22Rv1 (cell line): ENCODE measurements at regions not wholly inside any gene's neighbourhood (a gene's known extent, or its start where the extent isn't known, plus 50 kb on each side); places are given as distances from the start of the nearest gene placed in this dataset.
"Not testable (repeated sequence)": the region's sequence is repeated elsewhere in the genome, so short reads cannot be mapped to it uniquely, and the experiment has no call there.

ENCODE experiments used
- H3K27ac ChIP-seq: fragments of 450-650 bp; 2 replicates; pipeline ENCODE4 v1.5.1; 2017
- ZFX ChIP-seq: fragments of 450-650 bp; IDR thresholded peaks from 2 replicates; pipeline ENCODE4 v1.6.1; 2017; ENCODE audit warnings: antibody characterized with exemption, borderline replicate concordance
- TF ChIP-seq, protein P1 (sequence below): fragments of 450-650 bp; IDR thresholded peaks from 2 replicates; pipeline ENCODE4 v1.5.1; 2017; ENCODE audit warnings: mild to moderate bottlenecking

DNA sequence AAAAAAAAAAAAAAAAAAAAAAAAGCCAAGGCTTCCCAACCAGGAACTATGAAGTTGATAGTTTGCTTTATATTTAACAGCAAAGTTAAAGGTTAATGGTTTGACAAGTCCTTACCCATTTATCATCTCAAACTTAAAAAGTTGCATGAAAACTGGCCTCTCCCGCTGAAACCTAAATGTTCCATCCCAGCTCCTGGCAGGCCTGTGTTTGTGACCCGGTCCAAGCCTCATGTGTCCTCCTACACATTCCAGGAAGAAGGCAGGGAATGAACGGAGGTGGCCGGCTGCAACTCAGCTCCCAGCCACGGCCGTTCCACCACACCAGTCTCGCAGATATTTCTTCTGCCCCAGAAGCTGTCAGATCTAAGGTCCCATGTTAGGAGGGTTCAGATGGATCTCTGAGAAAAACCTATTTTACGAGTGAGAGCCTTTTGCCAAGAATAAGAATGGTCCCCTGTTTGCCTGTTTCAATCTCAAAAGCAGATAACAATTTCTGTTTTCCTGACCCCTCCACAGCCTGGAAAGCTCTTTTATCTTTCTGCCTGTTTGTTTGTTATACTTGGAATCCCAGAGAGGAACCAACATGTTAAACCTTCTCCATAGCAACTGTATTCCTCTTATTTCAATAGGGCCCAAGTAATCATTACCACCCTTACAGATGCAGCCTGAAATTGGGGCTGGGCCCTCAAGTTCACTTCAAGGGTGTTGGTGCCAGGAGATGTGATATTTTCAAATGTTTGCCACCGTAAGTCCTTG, 56.5 kb downstream of the KCTD12 start:
- no peak for TF ChIP-seq ZFX
- TF ChIP-seq, protein P1, sequence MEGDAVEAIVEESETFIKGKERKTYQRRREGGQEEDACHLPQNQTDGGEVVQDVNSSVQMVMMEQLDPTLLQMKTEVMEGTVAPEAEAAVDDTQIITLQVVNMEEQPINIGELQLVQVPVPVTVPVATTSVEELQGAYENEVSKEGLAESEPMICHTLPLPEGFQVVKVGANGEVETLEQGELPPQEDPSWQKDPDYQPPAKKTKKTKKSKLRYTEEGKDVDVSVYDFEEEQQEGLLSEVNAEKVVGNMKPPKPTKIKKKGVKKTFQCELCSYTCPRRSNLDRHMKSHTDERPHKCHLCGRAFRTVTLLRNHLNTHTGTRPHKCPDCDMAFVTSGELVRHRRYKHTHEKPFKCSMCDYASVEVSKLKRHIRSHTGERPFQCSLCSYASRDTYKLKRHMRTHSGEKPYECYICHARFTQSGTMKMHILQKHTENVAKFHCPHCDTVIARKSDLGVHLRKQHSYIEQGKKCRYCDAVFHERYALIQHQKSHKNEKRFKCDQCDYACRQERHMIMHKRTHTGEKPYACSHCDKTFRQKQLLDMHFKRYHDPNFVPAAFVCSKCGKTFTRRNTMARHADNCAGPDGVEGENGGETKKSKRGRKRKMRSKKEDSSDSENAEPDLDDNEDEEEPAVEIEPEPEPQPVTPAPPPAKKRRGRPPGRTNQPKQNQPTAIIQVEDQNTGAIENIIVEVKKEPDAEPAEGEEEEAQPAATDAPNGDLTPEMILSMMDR, result no peak
- H3K27ac ChIP-seq, result no peak overlapping the region

DNA sequence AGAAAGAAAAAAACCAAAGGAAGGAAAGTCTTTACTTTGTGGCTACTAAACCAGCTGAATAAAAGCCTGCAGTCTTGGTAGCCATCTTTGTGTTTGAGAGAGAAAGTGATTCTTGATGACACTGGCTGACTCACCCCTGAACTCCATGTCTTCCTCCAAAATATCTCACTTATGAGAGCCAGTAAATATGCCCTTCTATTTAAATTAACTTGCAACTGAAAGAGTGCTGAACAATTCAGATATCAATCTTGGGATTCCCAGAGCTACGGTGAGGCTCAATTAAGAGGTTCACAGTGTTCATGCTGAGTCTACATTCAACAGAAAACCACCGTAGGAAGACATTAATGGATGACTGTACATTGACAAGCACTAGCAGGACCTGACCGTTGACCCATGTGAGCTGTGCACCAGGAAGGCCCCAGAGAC, 57.9 kb downstream of the KCTD12 start:
- no peak overlapping the region for H3K27ac ChIP-seq
- TF ChIP-seq, protein P1, result no peak
- no peak for TF ChIP-seq ZFX

GRCh38 chr13:76826527-76826926, 59.7 kb downstream of the KCTD12 start:
- TF ChIP-seq, protein P1, result no peak
- no peak for TF ChIP-seq ZFX

GRCh38 chr13:76825430-76825829, 60.8 kb downstream of the KCTD12 start:
- no peak for TF ChIP-seq ZFX
- TF ChIP-seq, protein P1, result no peak
- no peak overlapping the region for H3K27ac ChIP-seq

More at GRCh38 chr13:76826527-76826926, 59.7 kb downstream of the KCTD12 start:
- H3K27ac ChIP-seq, result no peak overlapping the region

DNA sequence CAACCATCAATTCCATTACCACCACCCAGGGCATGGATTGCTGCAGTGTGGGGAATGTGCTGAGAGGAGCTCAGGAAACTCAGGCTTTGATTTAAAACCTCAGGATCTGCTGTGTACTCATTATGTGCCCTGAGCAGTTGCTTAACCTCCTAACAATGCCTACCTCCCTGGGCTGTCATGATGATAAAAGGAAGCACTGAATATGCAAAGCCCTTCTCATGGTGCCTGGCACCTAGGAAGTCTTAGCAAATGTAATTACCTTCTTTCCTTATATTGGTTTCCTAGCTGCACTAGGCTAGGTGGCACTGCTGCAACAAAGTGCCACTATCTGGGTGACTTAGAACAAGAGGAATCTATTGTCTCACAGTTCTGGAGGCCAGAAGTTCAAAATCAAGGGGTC, 62.2 kb downstream of the KCTD12 start:
- no peak overlapping the region for H3K27ac ChIP-seq

DNA sequence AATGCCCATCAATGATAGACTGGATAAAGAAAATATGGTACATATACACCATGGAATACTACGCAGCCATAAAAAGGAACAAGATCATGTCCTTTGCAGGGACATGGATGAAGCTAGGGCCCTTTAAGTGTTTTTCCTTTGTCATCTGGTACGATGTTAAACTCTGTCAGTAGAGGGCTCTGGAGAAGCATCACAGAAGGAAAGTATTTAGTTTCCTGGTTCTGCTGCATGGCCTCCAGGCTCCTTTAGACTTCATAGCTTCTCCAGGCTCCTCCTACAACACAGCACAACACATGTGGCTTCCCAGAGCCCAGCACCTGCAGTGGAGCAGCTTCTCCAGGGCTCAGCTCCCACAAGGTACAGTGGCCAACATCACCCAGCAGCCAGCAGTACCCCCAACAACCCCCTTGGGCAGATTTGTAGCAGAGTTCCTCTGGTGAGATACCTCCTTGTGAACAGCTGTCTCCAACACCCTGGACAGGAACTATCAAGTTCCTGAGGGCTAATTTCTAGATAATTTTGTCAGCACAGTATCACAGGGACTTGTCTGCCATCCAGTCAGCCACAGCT, 63.4 kb downstream of the KCTD12 start:
- no peak for TF ChIP-seq ZFX
- TF ChIP-seq, protein P1, result peak; percentile 30
- no peak overlapping the region for H3K27ac ChIP-seq

More for the DNA sequence above, 62.2 kb downstream of the KCTD12 start:
- no peak for TF ChIP-seq ZFX

- not testable (repeated sequence) for H3K27ac ChIP-seq
Observed at GRCh38 chr13:76821222-76821621, 65.0 kb downstream of the KCTD12 start.

DNA sequence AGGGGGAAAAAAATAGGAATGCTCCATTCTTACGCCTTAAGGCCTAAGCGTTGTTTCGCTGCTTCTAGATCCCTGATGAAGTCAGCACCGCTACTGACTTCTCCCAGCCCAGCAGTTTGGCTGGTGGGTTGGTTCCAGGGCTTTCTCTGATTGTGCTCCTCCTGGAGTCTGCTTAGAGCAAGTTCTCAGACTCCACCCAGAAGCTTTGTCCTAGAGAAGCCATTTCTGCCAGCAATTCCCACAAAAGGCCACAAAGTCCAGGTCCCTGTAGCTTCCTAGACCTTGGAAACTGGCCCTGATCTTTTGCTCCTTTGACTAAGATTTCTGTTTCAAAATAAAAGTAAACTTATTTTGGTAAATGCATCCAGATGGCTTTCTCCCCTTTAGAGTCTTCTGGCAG, 65.4 kb downstream of the KCTD12 start:
- no peak for TF ChIP-seq ZFX
- TF ChIP-seq, protein P1, result no peak
- no peak overlapping the region for H3K27ac ChIP-seq
